Endothelial cell of umbilical vein (primary cell): ENCODE measurements at regions not wholly inside any gene's neighbourhood (a gene's known extent, or its start where the extent isn't known, plus 50 kb on each side); places are given as distances from the start of the nearest gene placed in this dataset.

Experiments
- BruUV-seq: library from RNA; stranded (reverse); fragments of 400-500 nt; replicated peaks from 2 replicates; lab custom pipeline; 2021; lab: Mats Ljungman, UMichigan
- CTCF ChIA-PET: fragments of 300-600, 350-600 bp; sonication (Branson Sonifier 250); formaldehyde crosslinking; loops from one replicate; lab custom pipeline; 2021; ENCODE audit warnings: antibody characterized with exemption, inconsistent platforms; lab: Charles Lee
- POLR2A ChIA-PET: fragments of 300-600, 350-600 bp; sonication (Branson Sonifier 250); formaldehyde crosslinking; loops from one replicate; lab custom pipeline; 2021; ENCODE audit warnings: antibody characterized with exemption, inconsistent platforms; lab: Charles Lee
- DNase-seq: peaks from one replicate; pipeline ENCODE4 v3.0.0-alpha.2; 2011; ENCODE audit warnings: low read depth, low spot score
- FAIRE-seq: peaks from 2 replicates; lab custom pipeline; 2011; peaks lifted over from hg19 to GRCh38; lab: Jason Lieb, UNC
- H2AFZ ChIP-seq: 2 replicates; pipeline ENCODE4 v1.6.0; 2012; ENCODE audit warnings: low read depth, low read length, control low read depth, inconsistent platforms
- H3K27ac ChIP-seq: 2 replicates; pipeline ENCODE4 v1.5.1; 2011; ENCODE audit warnings: low read depth, mild to moderate bottlenecking, control low read depth, low read length, moderate library complexity; ENCODE audit not compliant: insufficient read depth
- H3K27me3 ChIP-seq, 2 experiments: 2 replicates each; pipeline versions ENCODE4 v1.6.0 to v1.6.1; 2011; ENCODE audit warnings: low read length in 2 of 2, mixed read lengths in 1 of 2; ENCODE audit not compliant: control insufficient read depth in 2 of 2, insufficient read depth in 2 of 2
- H3K36me3 ChIP-seq, 2 experiments: 2 replicates in 1 of 2; 3 replicates in 1 of 2; pipeline ENCODE4 v1.5.1; 2011; ENCODE audit warnings: low read length in 2 of 2, mild to moderate bottlenecking in 1 of 2, moderate library complexity in 1 of 2; ENCODE audit not compliant: control insufficient read depth in 2 of 2, insufficient read depth in 2 of 2; ENCODE audit errors: extremely low read depth in 1 of 2
- H3K4me1 ChIP-seq: 3 replicates; pipeline ENCODE4 v1.5.1; 2011; ENCODE audit warnings: mild to moderate bottlenecking, low read length; ENCODE audit not compliant: control insufficient read depth, insufficient read depth; ENCODE audit errors: extremely low read depth
- H3K4me2 ChIP-seq: 2 replicates; pipeline ENCODE4 v1.6.1; 2011; ENCODE audit warnings: low read length, control low read depth, mixed read lengths; ENCODE audit not compliant: insufficient read depth
- H3K4me3 ChIP-seq, 3 experiments: fragments of 200-600 bp in 1 of 3; sonication (generic), shearing (Covaris generic) in 1 of 3; replicated peaks in 1 of 3; 2 replicates each; pipeline ENCODE4 v1.5.1; 2011 to 2016; ENCODE audit warnings: control low read depth in 3 of 3, low read length in 3 of 3, mild to moderate bottlenecking in 2 of 3, inconsistent platforms in 1 of 3, low read depth in 1 of 3, moderate library complexity in 1 of 3; ENCODE audit not compliant: insufficient read depth in 1 of 3
- H3K79me2 ChIP-seq: 2 replicates; pipeline ENCODE4 v1.6.0; 2012; ENCODE audit warnings: low read length, inconsistent platforms; ENCODE audit not compliant: control insufficient read depth, insufficient read depth
- H3K9ac ChIP-seq: replicated peaks from 2 replicates; pipeline ENCODE3; 2011; ENCODE audit warnings: low read length, control low read depth; ENCODE audit not compliant: insufficient read depth; ENCODE audit errors: extremely low read depth
- H3K9me1 ChIP-seq: replicated peaks from 3 replicates; pipeline ENCODE4 v1.6.0; 2011; ENCODE audit warnings: mild to moderate bottlenecking, low read length; ENCODE audit not compliant: control insufficient read depth, insufficient read depth; ENCODE audit errors: extremely low read depth
- H3K9me3 ChIP-seq: replicated peaks from 2 replicates; pipeline ENCODE4 v1.5.1; 2012; ENCODE audit warnings: low read length, inconsistent platforms; ENCODE audit not compliant: control insufficient read depth, insufficient read depth
- H4K20me1 ChIP-seq: replicated peaks from 2 replicates; pipeline ENCODE3; 2011; ENCODE audit warnings: mild to moderate bottlenecking, low read length; ENCODE audit not compliant: control insufficient read depth, insufficient read depth; ENCODE audit errors: extremely low read depth
- CTCF ChIP-seq, 2 donors: IDR thresholded peaks; 1 replicate in 1 of 2; 2 replicates in 1 of 2; pipeline ENCODE4 v1.5.1; 2011; ENCODE audit warnings: low read length in 2 of 2, mild to moderate bottlenecking in 2 of 2, moderate library complexity in 2 of 2, control low read depth in 1 of 2, inconsistent platforms in 1 of 2, low read depth in 1 of 2; ENCODE audit not compliant: insufficient read depth in 1 of 2; ENCODE audit errors: extremely low read depth in 1 of 2
- EZH2 ChIP-seq: IDR thresholded peaks from 2 replicates; pipeline ENCODE4 v1.6.1; 2012; ENCODE audit warnings: borderline replicate concordance, low read depth, mild to moderate bottlenecking, moderate library complexity, low read length, inconsistent platforms; ENCODE audit not compliant: severe bottlenecking
- FOS ChIP-seq: IDR thresholded peaks from 2 replicates; pipeline ENCODE4 v1.6.1; 2011; ENCODE audit warnings: mild to moderate bottlenecking, low read length, moderate library complexity, borderline replicate concordance; ENCODE audit not compliant: insufficient read depth
- GATA2 ChIP-seq: IDR thresholded peaks from 2 replicates; pipeline ENCODE4 v1.7.0; 2011; ENCODE audit warnings: low read depth, mild to moderate bottlenecking, moderate library complexity, mixed read lengths, low read length; ENCODE audit not compliant: insufficient read length, insufficient read depth
- JUN ChIP-seq: IDR thresholded peaks from 2 replicates; pipeline ENCODE4 v1.6.1; 2011; ENCODE audit warnings: borderline replicate concordance, low read depth; ENCODE audit not compliant: insufficient read length, insufficient read depth
- MAX ChIP-seq: IDR thresholded peaks from 2 replicates; pipeline ENCODE4 v1.6.1; 2011; ENCODE audit not compliant: insufficient read depth, insufficient read length
- MYC ChIP-seq: IDR thresholded peaks from one replicate; pipeline ENCODE4 v1.6.1; 2011; ENCODE audit warnings: mild to moderate bottlenecking, low read depth, low read length
- POLR2A ChIP-seq: IDR thresholded peaks from 2 replicates; pipeline ENCODE4 v1.6.1; 2012; ENCODE audit warnings: low read depth, mild to moderate bottlenecking, control low read depth, low read length
- POLR2AphosphoS5 ChIP-seq: IDR thresholded peaks from 2 replicates; pipeline ENCODE4 v1.6.1; 2012; ENCODE audit warnings: low read depth, mild to moderate bottlenecking, control low read depth, low read length, moderate library complexity; ENCODE audit not compliant: insufficient read depth
- dilution Hi-C: fragments of 300-500 bp; cut with MboI; formaldehyde crosslinking; loops from one replicate; pipeline ENCODE4 v1.15.0; 2019; ENCODE audit warnings: low sequenced_read_pairs; ENCODE audit not compliant: extremely low pct_ligation_motif_present
- intact Hi-C: fragments of 100-400 bp; cut with micrococcal nuclease; formaldehyde crosslinking; loops from one replicate; pipeline ENCODE4 v1.10.0; 2022

GRCh38 chr14:31968956-31969698 lies 108.0 kb upstream of the ARHGAP5 start:
- CTCF ChIA-PET: interaction anchor here (0.5 to 1.4 kb wide), 4 partner anchors 9 to 513 kb away, joined by 3 to 4 read pairs (median 4); no protein-coding TSS in a partner anchor
- no peaks in the 10 kb centered on the region for H3K79me2 ChIP-seq
- H3K9me3 ChIP-seq: no peaks in the 10 kb centered on the region
- no peak overlapping the region for H2AFZ ChIP-seq
- no peak overlapping the region for H3K4me3 ChIP-seq
- no peak overlapping the region for H3K4me2 ChIP-seq
- DNase-seq (no peak), FAIRE-seq (no peak)
- BruUV-seq: no TSS peak
- intact Hi-C loops: no loop called here
- POLR2A ChIA-PET: no interaction called here
- H3K9ac ChIP-seq: no peak overlapping the region
- no peaks in the 10 kb centered on the region for H3K36me3 ChIP-seq
- dilution Hi-C loops: no loop called here
- no peaks in the 10 kb centered on the region for H3K9me1 ChIP-seq
- H3K27me3 ChIP-seq: no peaks in the 10 kb centered on the region
- H3K4me1 ChIP-seq: no peaks in the 10 kb centered on the region
- TF ChIP-seq POLR2A (no peak), POLR2AphosphoS5 (no peak), JUN (no peak), FOS (no peak), GATA2 (no peak), EZH2 (no peak), MYC (no peak), CTCF (IDR thresholded peaks at IDR 0.05; ENCODE audit: extremely low read depth in 1 of 2, insufficient read depth in 1 of 2, low read depth in 1 of 2, low read length in 2 of 2) (no peak), MAX (no peak)
- no peaks in the 10 kb centered on the region for H4K20me1 ChIP-seq
- H3K27ac ChIP-seq: no peak overlapping the region
